GM06990 (cell line): ENCODE measurements at regions not wholly inside any gene's neighbourhood (a gene's known extent, or its start where the extent isn't known, plus 50 kb on each side); places are given as distances from the start of the nearest gene placed in this dataset.

ENCODE experiments used
- DNase-seq: peaks from one replicate; pipeline ENCODE4 v3.0.0-alpha.2; 2011; ENCODE audit not compliant: insufficient read length; ENCODE audit errors: extremely low read depth
- H3K27me3 ChIP-seq: replicated peaks from 2 replicates; pipeline ENCODE4 v1.6.0; 2011; ENCODE audit warnings: low read length; ENCODE audit not compliant: control insufficient read depth, insufficient read depth
- H3K36me3 ChIP-seq: 2 replicates; pipeline ENCODE4 v1.5.1; 2011; ENCODE audit warnings: low read length; ENCODE audit not compliant: control insufficient read depth, insufficient read depth
- H3K4me3 ChIP-seq: replicated peaks from 2 replicates; pipeline ENCODE4 v1.5.1; 2011; ENCODE audit warnings: low read depth, mild to moderate bottlenecking, control low read depth, low read length
- TF ChIP-seq, protein P1 (sequence below): IDR thresholded peaks from 2 replicates; pipeline ENCODE4 v1.5.1; 2011; ENCODE audit warnings: low read length, control low read depth, mild to moderate bottlenecking, inconsistent platforms; ENCODE audit not compliant: insufficient read depth, poor library complexity, severe bottlenecking

DNA sequence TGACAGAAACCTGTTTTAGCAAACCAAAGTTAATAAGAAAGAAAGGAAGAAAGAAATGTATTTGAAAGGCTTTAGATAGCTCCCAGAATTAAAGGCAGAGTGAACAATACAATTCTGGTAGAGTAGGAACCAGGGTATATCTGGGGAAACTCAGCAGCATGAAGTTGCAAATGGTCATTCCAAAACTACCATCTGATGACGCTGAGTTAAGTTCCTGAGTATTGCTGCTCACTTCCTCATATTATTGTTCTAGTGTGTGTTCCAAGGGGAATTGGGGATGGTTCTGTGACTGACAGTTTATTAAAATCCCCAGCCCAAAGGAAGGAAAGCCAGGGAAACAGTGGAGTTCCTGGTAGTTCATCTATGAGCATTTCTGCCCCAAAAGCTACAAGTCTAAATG is 88.3 kb upstream of the FRMD4B start:
- no peaks in the 10 kb centered on the region for H3K27me3 ChIP-seq
- TF ChIP-seq, protein P1, sequence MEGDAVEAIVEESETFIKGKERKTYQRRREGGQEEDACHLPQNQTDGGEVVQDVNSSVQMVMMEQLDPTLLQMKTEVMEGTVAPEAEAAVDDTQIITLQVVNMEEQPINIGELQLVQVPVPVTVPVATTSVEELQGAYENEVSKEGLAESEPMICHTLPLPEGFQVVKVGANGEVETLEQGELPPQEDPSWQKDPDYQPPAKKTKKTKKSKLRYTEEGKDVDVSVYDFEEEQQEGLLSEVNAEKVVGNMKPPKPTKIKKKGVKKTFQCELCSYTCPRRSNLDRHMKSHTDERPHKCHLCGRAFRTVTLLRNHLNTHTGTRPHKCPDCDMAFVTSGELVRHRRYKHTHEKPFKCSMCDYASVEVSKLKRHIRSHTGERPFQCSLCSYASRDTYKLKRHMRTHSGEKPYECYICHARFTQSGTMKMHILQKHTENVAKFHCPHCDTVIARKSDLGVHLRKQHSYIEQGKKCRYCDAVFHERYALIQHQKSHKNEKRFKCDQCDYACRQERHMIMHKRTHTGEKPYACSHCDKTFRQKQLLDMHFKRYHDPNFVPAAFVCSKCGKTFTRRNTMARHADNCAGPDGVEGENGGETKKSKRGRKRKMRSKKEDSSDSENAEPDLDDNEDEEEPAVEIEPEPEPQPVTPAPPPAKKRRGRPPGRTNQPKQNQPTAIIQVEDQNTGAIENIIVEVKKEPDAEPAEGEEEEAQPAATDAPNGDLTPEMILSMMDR = no peak
- H3K4me3 ChIP-seq = no peak overlapping the region
- DNase-seq = no peak
- H3K36me3 ChIP-seq = no peaks in the 10 kb centered on the region

DNA sequence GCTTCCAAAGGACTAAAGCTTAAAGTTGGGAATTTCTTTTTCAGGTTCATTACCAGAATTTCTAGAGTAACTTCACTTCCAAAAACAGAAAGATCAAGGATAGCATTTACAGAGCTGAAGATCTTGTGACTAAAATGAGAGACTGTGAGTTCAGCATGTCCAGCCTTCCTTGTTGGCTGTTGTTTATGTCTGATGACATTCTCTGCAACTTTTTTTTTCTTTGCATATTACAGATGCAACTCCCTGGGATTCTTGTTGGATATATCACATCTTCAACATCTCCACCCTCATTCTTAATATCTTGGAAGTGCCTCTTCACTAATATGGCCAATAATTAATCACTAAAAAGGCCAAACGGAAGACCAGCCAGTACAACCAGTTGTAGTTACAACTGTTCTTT is 86.2 kb upstream of the FRMD4B start:
- DNase-seq = no peak
- H3K36me3 ChIP-seq = no peaks in the 10 kb centered on the region
- TF ChIP-seq, protein P1 = no peak
- no peaks in the 10 kb centered on the region for H3K27me3 ChIP-seq
- H3K4me3 ChIP-seq = no peak overlapping the region

DNA sequence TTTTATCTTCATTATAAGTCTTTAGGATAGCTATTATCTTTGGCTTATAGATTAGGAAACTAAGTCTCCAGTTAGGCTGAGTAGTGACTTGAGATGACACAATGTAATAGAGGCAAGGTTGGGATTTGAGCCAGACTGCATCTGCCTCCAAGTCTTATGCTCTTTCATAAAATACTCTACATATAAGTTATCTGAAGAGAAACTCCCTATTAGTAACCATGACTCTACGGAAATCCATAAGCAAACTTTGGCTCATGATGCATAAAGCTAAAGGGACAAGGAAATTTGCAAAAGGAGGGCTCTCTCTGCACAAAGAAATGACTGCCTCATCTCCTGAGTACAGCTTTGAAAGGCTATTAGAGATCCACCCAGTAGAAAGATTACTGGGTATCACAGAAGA is 77.6 kb upstream of the FRMD4B start:
- no peaks in the 10 kb centered on the region for H3K36me3 ChIP-seq
- DNase-seq = no peak
- no peak overlapping the region for H3K4me3 ChIP-seq
- no peaks in the 10 kb centered on the region for H3K27me3 ChIP-seq
- TF ChIP-seq, protein P1 = no peak

DNA sequence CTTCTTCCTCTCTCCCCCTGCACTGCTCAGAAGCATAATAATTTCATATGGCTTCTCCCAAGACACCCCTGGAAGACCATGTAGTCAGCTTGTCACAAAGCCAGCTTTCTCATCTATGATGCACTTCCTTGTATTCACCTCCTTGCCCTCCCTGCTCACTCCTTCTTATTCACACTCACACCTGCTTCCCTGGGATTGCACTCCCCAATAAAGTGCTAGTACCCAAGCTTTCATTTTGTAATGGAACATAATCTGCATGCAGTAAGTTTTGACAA is 76.9 kb upstream of the FRMD4B start:
- TF ChIP-seq, protein P1 = no peak
- Histone ChIP-seq H3K4me3 (no peak overlapping the region), H3K27me3 (no peaks in the 10 kb centered on the region), H3K36me3 (no peaks in the 10 kb centered on the region)
- no peak for DNase-seq

DNA sequence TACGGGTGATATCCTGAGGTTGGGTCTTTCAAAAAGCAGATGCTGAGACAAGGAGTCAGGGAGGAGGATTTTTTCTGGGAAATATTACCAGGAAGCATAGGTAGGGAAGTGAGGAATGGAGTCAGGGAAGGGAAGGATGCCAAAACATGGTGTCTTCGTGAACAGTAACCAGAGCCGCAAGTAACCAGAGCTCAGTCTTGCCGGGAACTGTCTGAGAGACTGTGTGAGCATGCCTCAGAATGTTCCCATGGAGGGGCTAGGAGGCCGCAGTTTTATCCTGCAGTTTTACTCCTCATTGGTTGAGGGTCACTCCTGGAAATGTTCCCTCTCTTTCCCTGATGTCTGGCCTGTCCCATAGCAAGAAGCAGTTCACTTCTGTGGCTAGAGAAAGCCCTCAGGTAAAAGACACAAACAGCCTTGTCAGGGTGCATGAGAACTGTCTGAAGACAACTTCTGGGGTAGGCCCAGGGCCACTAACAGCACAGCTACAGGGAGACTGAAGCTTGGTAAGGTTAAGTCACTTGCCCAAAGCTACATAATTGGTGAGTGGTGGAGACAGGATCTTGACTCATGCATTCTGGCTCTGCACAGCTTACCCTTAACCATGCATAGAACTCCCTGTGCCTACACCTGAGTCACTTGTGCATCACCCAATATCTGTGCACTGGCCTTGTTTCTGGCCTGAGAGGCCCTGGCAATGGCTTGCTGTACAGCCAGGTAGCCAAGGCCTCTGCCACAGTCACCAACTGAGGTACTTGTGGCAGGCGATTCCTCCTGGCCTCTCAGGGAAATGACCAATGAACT is 76.3 kb upstream of the FRMD4B start:
- Histone ChIP-seq H3K27me3 (no peaks in the 10 kb centered on the region), H3K36me3 (no peaks in the 10 kb centered on the region), H3K4me3 (no peak overlapping the region)
- DNase-seq = no peak
- TF ChIP-seq, protein P1 = no peak

DNA sequence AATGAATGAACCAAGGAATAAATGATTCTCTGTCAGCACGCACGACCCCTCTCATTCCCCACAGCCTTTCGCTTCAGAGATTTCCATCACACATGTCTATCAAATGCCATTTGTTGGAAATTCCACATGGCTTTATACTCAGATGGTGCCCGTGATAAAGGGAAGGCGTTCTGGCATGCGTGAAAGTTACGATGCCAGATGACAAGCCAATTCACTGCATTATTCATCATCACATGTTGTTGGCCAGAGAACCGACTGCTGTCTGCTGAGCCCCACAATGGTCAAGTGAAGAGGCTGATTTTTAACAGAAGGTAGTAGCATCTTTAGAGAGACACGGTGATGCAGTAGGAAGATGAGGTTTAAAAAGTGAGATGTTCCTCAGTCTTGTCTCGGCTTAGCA is 74.1 kb upstream of the FRMD4B start:
- Histone ChIP-seq H3K4me3 (no peak overlapping the region), H3K36me3 (no peaks in the 10 kb centered on the region), H3K27me3 (no peaks in the 10 kb centered on the region)
- DNase-seq = no peak
- TF ChIP-seq, protein P1 = no peak
